ENCODE measurements at regions not wholly inside any gene's neighbourhood (a gene's known extent, or its start where the extent isn't known, plus 50 kb on each side); places are given as distances from the start of the nearest gene placed in this dataset.

DNA sequence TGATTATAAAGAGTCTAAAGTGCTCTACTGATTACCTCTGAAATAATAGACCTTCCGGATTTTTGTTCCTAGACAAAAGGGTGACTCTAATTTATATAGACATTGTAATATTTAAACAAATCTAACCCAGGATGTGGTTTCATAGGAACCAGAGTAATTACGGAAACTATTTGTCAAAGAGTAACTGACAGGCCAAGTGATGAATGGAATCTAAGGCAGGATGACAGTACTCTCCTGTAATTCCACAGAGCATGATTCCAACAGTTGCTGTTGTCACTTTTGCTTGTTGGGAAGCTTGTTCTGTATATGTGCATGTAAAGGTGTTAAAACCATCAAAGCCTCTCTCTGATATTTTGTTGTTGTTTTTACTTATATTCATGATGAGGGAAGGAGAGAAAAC lies 1141.0 kb downstream of the IGSF11 start:
- intact Hi-C loops (cut with micrococcal nuclease; ENCODE audit: unreplicated experiment): no loop called here
- Histone ChIP-seq H3K4me3 (ENCODE audit: low read depth, low read length) (no peak overlapping the region), H3K36me3 (ENCODE audit: control insufficient read depth, insufficient read depth, low read length) (no peaks in the 10 kb centered on the region), H3K4me1 (no peaks in the 10 kb centered on the region), H3K27me3 (replicated peaks; ENCODE audit: control insufficient read depth, insufficient read depth, low read length) (no peaks in the 10 kb centered on the region), H3K9me3 (no peaks in the 10 kb centered on the region; the same call in 1 of the 2 replicates)
- TF ChIP-seq, protein P1, sequence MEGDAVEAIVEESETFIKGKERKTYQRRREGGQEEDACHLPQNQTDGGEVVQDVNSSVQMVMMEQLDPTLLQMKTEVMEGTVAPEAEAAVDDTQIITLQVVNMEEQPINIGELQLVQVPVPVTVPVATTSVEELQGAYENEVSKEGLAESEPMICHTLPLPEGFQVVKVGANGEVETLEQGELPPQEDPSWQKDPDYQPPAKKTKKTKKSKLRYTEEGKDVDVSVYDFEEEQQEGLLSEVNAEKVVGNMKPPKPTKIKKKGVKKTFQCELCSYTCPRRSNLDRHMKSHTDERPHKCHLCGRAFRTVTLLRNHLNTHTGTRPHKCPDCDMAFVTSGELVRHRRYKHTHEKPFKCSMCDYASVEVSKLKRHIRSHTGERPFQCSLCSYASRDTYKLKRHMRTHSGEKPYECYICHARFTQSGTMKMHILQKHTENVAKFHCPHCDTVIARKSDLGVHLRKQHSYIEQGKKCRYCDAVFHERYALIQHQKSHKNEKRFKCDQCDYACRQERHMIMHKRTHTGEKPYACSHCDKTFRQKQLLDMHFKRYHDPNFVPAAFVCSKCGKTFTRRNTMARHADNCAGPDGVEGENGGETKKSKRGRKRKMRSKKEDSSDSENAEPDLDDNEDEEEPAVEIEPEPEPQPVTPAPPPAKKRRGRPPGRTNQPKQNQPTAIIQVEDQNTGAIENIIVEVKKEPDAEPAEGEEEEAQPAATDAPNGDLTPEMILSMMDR (IDR thresholded peaks at IDR 0.05; ENCODE audit: insufficient read depth in 1 of 2, low read depth in 1 of 2, low read length in 1 of 2, severe bottlenecking in 1 of 2, unreplicated experiment in 1 of 2): no peak
- DNase-seq: no peak
- no peak overlapping the region for H3K4me3 Mint-ChIP-seq (ENCODE audit: unreplicated experiment)
- no TSS peak for BruUV-seq (replicated peaks)
- no peaks in the 10 kb centered on the region for H3K9me3 Mint-ChIP-seq (ENCODE audit: unreplicated experiment)
- H3K4me1 Mint-ChIP-seq (ENCODE audit: low read depth, unreplicated experiment): no peaks in the 10 kb centered on the region
- no peaks in the 10 kb centered on the region for H3K27me3 Mint-ChIP-seq (ENCODE audit: insufficient read depth, unreplicated experiment)
- ChIA-PET CTCF (no interaction called here), POLR2A (no interaction called here)
- no peak overlapping the region for H3K27ac Mint-ChIP-seq (ENCODE audit: unreplicated experiment)
- no peaks in the 10 kb centered on the region for H3K36me3 Mint-ChIP-seq (ENCODE audit: insufficient read depth, unreplicated experiment)

DNA sequence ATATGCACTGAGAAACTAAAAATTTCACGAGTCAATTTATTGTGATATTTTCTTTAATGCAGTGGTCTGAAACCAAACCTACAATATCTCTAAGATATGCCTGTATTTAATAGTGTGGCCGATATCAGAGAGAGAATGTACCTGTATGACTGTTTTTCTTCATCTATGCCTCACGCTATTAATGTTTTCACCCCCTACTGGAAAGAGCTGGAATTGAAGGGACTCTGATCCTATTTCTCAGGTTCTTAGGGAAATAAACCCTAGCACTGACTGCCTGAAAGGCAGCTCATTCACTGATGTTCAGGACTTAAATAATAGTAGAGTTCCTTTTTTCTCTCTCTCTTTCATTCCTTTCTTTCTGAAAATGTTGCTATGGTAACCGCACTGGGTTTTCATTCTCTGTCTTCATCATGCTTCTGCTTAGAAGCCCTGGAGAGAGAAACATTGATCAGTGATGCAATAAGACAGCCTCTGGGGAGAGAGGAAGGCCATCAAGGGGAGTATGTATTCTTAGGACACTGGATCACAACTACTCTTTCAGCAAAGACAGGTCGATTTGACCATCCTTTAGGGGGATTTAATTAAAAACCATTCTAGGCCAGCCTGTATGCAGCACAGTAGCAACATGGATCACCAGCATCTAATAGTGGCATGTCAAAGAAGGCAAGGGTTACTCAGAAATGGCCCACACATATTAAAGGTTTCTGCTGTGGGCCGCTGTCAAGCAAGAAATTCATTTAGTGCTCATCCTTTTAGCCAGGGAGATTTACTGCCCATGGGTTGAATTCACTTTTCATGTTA lies 1135.7 kb downstream of the IGSF11 start:
- DNase-seq: peak in 1 of 2 experiments; percentile 25
- peaks cover 4% of the 10 kb centered on the region for H3K27me3 Mint-ChIP-seq (ENCODE audit: insufficient read depth, unreplicated experiment)
- intact Hi-C loops (cut with micrococcal nuclease; ENCODE audit: unreplicated experiment): no loop called here
- TF ChIP-seq, protein P1 (IDR thresholded peaks at IDR 0.05; ENCODE audit: insufficient read depth in 1 of 2, low read depth in 1 of 2, low read length in 1 of 2, severe bottlenecking in 1 of 2, unreplicated experiment in 1 of 2): peak; percentile 20 to 37
- Histone ChIP-seq H3K36me3 (ENCODE audit: control insufficient read depth, insufficient read depth, low read length) (no peaks in the 10 kb centered on the region), H3K9me3 (no peaks in the 10 kb centered on the region; the same call in 1 of the 2 replicates), H3K4me3 (ENCODE audit: low read depth, low read length) (no peak overlapping the region), H3K4me1 (no peaks in the 10 kb centered on the region), H3K27me3 (replicated peaks; ENCODE audit: control insufficient read depth, insufficient read depth, low read length) (no peaks in the 10 kb centered on the region)
- H3K9me3 Mint-ChIP-seq (ENCODE audit: unreplicated experiment): no peaks in the 10 kb centered on the region
- H3K36me3 Mint-ChIP-seq (ENCODE audit: insufficient read depth, unreplicated experiment): no peaks in the 10 kb centered on the region
- H3K27ac Mint-ChIP-seq (ENCODE audit: unreplicated experiment): no peak overlapping the region
- no peak overlapping the region for H3K4me3 Mint-ChIP-seq (ENCODE audit: unreplicated experiment)
- no peaks in the 10 kb centered on the region for H3K4me1 Mint-ChIP-seq (ENCODE audit: low read depth, unreplicated experiment)
- ChIA-PET CTCF (no interaction called here), POLR2A (no interaction called here)
- BruUV-seq (replicated peaks): no TSS peak

GRCh38 chr3:117903226-117903625 lies 1131.4 kb downstream of the IGSF11 start:
- Histone ChIP-seq H3K4me3 (ENCODE audit: low read depth, low read length) (no peak overlapping the region), H3K9me3 (no peaks in the 10 kb centered on the region), H3K4me1 (no peaks in the 10 kb centered on the region), H3K36me3 (ENCODE audit: control insufficient read depth, insufficient read depth, low read length) (no peaks in the 10 kb centered on the region), H3K27me3 (replicated peaks; ENCODE audit: control insufficient read depth, insufficient read depth, low read length) (no peaks in the 10 kb centered on the region)
- Mint-ChIP-seq H3K4me1 (ENCODE audit: low read depth, unreplicated experiment) (no peaks in the 10 kb centered on the region), H3K27ac (ENCODE audit: unreplicated experiment) (no peak overlapping the region), H3K27me3 (ENCODE audit: insufficient read depth, unreplicated experiment) (peaks cover 4% of the 10 kb centered on the region), H3K9me3 (ENCODE audit: unreplicated experiment) (no peaks in the 10 kb centered on the region), H3K4me3 (ENCODE audit: unreplicated experiment) (no peak overlapping the region), H3K36me3 (ENCODE audit: insufficient read depth, unreplicated experiment) (no peaks in the 10 kb centered on the region)
- no TSS peak for BruUV-seq (replicated peaks)
- TF ChIP-seq, protein P1 (IDR thresholded peaks at IDR 0.05; ENCODE audit: insufficient read depth in 1 of 2, low read depth in 1 of 2, low read length in 1 of 2, severe bottlenecking in 1 of 2, unreplicated experiment in 1 of 2): no peak
- ChIA-PET CTCF (no interaction called here), POLR2A (no interaction called here)
- no peak for DNase-seq
- intact Hi-C loops (cut with micrococcal nuclease; ENCODE audit: unreplicated experiment): no loop called here
